GM13977 (cell line): ENCODE measurements at regions not wholly inside any gene's neighbourhood (a gene's known extent, or its start where the extent isn't known, plus 50 kb on each side); places are given as distances from the start of the nearest gene placed in this dataset.
"Not testable (repeated sequence)": the region's sequence is repeated elsewhere in the genome, so short reads cannot be mapped to it uniquely, and the experiment has no call there.

Experiments
- DNase-seq: peaks from one replicate; pipeline ENCODE4 v3.0.0; 2012; ENCODE audit warnings: low spot score
- in situ Hi-C: fragments of 300-500 bp; cut with MboI; formaldehyde crosslinking; loops from one replicate; pipeline ENCODE4 v1.12.0; 2022; ENCODE audit warnings: low sequenced_read_pairs, low pct_unique_long_range_greater_than_20kb, mixed read lengths, inconsistent platforms; ENCODE audit not compliant: unreplicated experiment
- TF ChIP-seq, protein P1 (sequence below): IDR thresholded peaks from 2 replicates; pipeline ENCODE4 v1.5.1; 2012; ENCODE audit warnings: mild to moderate bottlenecking, control low read depth; ENCODE audit not compliant: insufficient read depth; ENCODE audit errors: extremely low read depth, missing control alignments

DNA sequence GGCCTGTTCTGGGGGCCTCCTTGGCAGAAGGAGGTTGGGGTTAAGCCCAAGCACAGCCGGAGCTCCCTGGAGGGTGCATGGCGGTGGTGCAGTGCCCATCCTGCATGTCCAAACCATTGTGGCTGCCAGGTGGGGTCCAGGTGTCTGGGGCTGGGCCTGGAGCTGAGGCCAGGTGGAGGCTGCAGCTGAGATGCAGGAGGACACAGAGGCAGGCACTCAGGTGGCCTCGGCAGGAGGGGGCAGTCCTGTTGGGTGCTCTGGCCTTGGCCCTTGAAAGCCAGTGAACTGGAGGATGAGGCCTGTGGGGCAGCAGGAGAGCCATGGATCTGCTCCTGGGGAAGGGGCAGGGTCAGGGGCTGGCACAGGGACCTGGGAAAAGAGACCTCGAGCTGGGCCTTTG lies 195.3 kb downstream of the OLFM1 start:
- no peak for DNase-seq
- TF ChIP-seq, protein P1, sequence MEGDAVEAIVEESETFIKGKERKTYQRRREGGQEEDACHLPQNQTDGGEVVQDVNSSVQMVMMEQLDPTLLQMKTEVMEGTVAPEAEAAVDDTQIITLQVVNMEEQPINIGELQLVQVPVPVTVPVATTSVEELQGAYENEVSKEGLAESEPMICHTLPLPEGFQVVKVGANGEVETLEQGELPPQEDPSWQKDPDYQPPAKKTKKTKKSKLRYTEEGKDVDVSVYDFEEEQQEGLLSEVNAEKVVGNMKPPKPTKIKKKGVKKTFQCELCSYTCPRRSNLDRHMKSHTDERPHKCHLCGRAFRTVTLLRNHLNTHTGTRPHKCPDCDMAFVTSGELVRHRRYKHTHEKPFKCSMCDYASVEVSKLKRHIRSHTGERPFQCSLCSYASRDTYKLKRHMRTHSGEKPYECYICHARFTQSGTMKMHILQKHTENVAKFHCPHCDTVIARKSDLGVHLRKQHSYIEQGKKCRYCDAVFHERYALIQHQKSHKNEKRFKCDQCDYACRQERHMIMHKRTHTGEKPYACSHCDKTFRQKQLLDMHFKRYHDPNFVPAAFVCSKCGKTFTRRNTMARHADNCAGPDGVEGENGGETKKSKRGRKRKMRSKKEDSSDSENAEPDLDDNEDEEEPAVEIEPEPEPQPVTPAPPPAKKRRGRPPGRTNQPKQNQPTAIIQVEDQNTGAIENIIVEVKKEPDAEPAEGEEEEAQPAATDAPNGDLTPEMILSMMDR: no peak
- in situ Hi-C loops: no loop called here

DNA sequence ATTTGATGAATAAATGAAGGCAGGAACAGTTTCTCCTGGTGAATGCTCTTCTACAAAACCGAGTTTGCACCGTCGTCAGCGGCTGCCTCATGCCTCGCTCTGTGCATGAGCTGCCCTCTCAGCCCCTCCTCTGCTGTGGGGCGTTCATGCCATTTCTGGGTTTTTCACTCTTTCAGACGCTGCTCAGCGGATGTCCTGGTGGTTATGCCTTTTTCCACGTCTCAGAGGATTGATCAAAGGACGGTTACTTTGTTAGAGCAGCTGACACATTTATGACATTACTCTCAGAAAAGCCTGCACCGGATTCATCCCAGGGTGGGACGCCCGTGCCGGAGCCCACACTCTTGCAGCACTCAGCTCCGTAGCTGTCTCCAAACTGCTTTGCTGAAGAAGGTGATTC lies 195.9 kb upstream of the PPP1R26 start:
- no peak for DNase-seq
- TF ChIP-seq, protein P1: no peak
- in situ Hi-C loops: no loop called here

DNA sequence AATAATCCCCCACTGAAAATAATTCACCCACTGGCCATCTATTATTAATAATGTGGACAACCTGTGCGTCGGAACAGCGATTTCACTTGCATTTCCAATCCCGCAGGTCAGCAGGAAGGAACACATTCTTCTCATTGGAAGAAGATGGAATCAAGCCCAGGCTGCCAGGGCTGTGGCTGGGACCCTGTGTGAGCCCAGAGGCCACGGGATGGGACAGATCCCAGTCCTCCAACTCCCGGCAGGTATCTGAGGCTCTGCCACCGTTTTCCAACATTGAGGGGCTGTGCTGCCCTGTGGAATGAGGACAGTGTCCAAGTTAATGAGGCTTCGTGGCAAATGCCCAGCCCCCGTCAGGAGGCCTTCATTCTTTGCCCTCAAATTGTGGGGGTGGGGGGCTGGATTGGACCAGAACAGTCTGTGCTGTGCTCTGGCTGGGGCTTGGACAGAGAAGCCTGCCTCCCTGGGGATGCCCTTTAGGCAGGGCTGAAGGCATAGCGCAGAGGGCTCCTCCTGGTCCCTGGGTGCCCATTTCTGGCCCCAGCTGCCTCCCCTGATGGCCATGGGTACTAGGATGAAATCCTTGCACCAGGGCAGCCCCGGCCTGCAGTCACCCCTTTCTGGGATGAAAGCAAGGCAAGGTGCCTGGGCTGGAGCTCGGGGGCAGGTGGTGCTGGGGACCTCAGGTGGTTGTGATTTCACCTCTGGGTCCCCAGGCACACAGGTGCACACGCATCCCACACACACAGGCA lies 195.0 kb upstream of the PPP1R26 start:
- TF ChIP-seq, protein P1: no peak
- no peak for DNase-seq
- in situ Hi-C loops: no loop called here

DNA sequence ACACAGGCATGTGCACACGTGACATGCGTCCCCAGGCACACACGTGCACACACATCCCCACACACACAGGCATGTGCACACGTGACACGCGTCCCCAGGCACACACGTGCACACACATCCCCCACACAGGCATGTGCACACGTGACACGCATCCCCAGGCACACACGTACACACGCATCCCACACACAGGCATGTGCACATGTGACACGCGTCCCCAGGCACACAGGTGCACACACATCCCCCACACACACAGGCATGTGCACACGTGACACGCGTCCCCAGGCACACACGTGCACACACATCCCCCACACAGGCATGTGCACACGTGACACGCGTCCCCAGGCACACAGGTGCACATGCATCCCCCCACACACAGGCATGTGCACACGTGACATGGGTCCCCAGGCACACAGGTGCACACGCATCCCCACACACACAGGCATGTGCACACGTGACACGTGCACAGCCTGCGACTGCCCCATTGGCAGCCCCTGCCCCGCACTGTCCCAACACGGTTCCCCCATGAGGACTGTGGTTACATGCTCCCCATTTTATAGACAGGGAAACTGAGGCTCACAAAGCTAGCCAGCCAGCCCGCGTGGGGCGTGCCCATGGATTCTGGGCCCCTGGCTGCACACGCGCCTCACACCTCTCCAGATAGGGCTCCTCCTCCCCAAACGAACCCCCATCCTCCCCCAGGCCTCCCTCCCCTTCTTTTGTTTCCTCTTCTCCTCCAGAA lies 193.2 kb upstream of the PPP1R26 start:
- in situ Hi-C loops: not testable (repeated sequence)

DNA sequence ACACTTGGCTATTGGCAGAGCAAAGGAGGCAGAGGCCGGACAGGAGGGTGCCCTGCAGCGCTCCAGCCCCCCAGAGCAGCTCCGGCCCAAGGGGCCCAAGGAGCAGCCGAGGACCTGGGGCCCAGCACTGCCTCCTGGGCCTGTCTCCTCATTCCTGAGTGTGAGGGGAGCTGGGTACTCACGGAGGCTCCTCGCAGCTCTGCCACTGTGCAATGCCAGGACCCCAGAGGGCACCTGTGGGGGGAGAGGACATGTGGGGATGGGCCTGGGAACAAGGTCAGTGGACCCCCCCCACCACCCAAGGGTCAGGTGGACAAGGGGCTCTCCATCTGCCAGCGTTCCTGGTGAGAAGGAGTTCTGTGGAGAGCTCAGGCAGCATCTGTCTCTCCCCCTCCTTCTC lies 192.6 kb upstream of the PPP1R26 start:
- TF ChIP-seq, protein P1: no peak
- no peak for DNase-seq
- in situ Hi-C loops: no loop called here

More for the DNA sequence above, 193.2 kb upstream of the PPP1R26 start:
- not testable (repeated sequence) for DNase-seq

DNA sequence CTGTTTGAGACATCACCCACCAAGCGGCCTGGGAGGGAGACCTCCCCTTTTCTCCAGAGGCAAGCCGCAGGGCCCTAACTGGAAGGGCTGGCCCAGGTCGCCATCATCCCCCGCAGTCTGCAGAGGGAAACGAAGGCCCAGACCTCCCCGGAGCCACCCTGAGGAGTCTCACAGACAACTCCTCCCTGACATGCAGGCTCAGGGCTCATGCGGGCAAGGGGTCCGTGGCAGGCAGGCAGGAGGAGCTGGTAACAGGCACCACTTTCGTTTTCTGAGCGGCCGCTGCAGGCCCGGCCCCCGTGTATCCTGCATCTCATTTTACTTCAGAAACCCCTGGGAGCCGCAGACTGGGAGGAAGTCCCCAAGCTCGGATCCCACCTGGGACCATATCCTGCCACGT lies 192.0 kb upstream of the PPP1R26 start:
- DNase-seq: no peak
- in situ Hi-C loops: no loop called here
- TF ChIP-seq, protein P1: no peak

DNA sequence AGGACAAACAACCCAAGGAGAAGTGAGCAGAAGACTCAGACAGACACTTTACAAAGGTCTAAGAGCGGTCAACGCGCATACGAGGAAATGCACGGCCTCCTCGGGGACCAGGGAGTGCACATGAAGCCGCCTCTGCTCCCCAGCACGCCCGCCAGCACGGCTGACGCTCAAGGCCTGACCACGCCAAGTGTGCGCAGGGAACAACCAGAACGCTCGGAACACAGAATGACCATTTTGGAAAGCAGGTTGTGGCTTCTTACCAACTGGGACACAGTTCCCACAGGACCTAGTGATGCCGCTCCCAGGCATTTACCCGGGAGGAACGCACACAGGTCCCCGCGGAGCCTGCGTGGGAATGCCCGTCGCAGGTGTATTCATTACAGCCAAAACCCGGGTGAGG lies 191.5 kb upstream of the PPP1R26 start:
- in situ Hi-C loops: no loop called here
- no peak for DNase-seq
- TF ChIP-seq, protein P1: no peak
